Nephron progenitor cell (in vitro differentiated cells): ENCODE measurements at regions not wholly inside any gene's neighbourhood (a gene's known extent, or its start where the extent isn't known, plus 50 kb on each side); places are given as distances from the start of the nearest gene placed in this dataset.

Experiments used
- DNase-seq: peaks from one replicate; pipeline ENCODE4 v3.0.0; 2021
- H3K27ac Mint-ChIP-seq: 2 replicates; pipeline ENCODE4 v1.8.0; 2021; ENCODE audit warnings: mild to moderate bottlenecking, moderate library complexity, mixed read lengths
- H3K27me3 Mint-ChIP-seq: 2 replicates; pipeline ENCODE4 v1.8.0; 2021; ENCODE audit warnings: mild to moderate bottlenecking, low read depth, mixed read lengths; ENCODE audit not compliant: poor library complexity
- H3K36me3 Mint-ChIP-seq: 2 replicates; pipeline ENCODE4 v1.8.0; 2021; ENCODE audit warnings: low read depth, mixed read lengths
- H3K4me1 Mint-ChIP-seq: 2 replicates; pipeline ENCODE4 v1.8.0; 2021; ENCODE audit warnings: mixed read lengths
- H3K4me3 Mint-ChIP-seq: 2 replicates; pipeline ENCODE4 v1.8.0; 2021; ENCODE audit warnings: mild to moderate bottlenecking, moderate library complexity, mixed read lengths
- H3K9me3 Mint-ChIP-seq: 2 replicates; pipeline ENCODE4 v1.8.0; 2021; ENCODE audit warnings: mild to moderate bottlenecking, moderate library complexity, mixed read lengths
- CTCF ChIP-seq: fragments of 200-600 bp; sonication (generic); IDR thresholded peaks from 2 replicates; pipeline ENCODE4 v1.5.0; 2021; ENCODE audit warnings: antibody characterized with exemption

DNA sequence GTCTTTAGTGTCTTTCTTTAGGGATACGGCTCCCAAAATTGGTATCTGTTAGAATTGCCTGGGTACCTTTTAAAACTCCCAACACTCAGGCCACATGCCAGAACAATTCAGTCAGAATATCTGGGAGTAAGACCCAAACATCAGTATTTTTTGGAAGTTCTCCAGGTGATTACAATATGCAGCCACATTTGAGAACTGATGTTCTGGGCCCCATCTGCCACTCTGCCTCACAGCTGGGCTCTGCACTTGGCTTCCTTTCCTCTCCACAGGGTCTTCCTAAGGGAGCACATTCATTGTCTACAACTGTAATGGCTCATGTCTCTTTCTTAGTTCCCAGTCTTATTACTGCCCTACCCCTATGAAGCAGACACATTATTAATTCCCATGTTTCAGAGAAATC is 394.5 kb downstream of the MFSD1 start:
- Mint-ChIP-seq H3K27me3 (no peaks in the 10 kb centered on the region), H3K27ac (no peak overlapping the region), H3K4me3 (no peak overlapping the region), H3K4me1 (no peaks in the 10 kb centered on the region), H3K36me3 (no peaks in the 10 kb centered on the region), H3K9me3 (peaks cover 6% of the 10 kb centered on the region)
- TF ChIP-seq CTCF = no peak
- DNase-seq = no peak

GRCh38 chr3:159200176-159200575 is 398.3 kb downstream of the MFSD1 start:
- no peaks in the 10 kb centered on the region for H3K36me3 Mint-ChIP-seq
- H3K9me3 Mint-ChIP-seq = peaks cover 6% of the 10 kb centered on the region
- H3K27me3 Mint-ChIP-seq = peaks cover 4% of the 10 kb centered on the region
- no peak overlapping the region for H3K27ac Mint-ChIP-seq
- H3K4me3 Mint-ChIP-seq = no peak overlapping the region
- no peak for TF ChIP-seq CTCF
- H3K4me1 Mint-ChIP-seq = peaks cover 9% of the 10 kb centered on the region
- no peak for DNase-seq

GRCh38 chr3:159208050-159208449 is 406.2 kb downstream of the MFSD1 start:
- Mint-ChIP-seq H3K36me3 (no peaks in the 10 kb centered on the region), H3K27me3 (peaks cover 7% of the 10 kb centered on the region), H3K27ac (no peak overlapping the region), H3K4me3 (no peak overlapping the region), H3K9me3 (no peaks in the 10 kb centered on the region), H3K4me1 (peaks cover 7% of the 10 kb centered on the region)
- no peak for DNase-seq
- TF ChIP-seq CTCF = no peak

DNA sequence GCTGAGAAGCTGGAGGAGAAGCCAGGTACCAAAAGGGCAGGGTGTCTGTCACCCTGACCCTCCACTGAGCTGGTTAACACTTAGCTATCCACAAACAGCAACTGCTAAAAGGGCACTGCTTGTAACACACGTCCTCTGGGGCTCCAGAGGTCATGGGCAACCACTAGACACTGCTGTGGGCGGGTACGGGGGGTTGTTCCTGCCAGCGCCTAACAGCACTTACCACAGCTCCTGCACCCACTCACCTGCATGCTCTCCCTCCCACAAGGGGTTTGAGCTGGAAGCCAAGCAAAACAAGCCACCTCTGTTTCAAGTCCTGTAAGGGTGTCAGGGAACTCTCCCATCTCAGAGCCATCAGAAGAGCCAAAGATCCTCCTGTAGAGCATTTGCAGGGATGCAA is 407.6 kb downstream of the MFSD1 start:
- Mint-ChIP-seq H3K4me1 (no peaks in the 10 kb centered on the region), H3K9me3 (no peaks in the 10 kb centered on the region), H3K27ac (no peak overlapping the region), H3K27me3 (peaks cover 3% of the 10 kb centered on the region), H3K36me3 (no peaks in the 10 kb centered on the region), H3K4me3 (no peak overlapping the region)
- no peak for DNase-seq
- no peak for TF ChIP-seq CTCF

- Mint-ChIP-seq H3K4me3 (no peak overlapping the region), H3K9me3 (no peaks in the 10 kb centered on the region), H3K27ac (no peak overlapping the region), H3K27me3 (peaks cover 6% of the 10 kb centered on the region), H3K36me3 (no peaks in the 10 kb centered on the region), H3K4me1 (no peaks in the 10 kb centered on the region)
- DNase-seq = no peak
- no peak for TF ChIP-seq CTCF
Observed at GRCh38 chr3:159210336-159210735, 408.5 kb downstream of the MFSD1 start.

DNA sequence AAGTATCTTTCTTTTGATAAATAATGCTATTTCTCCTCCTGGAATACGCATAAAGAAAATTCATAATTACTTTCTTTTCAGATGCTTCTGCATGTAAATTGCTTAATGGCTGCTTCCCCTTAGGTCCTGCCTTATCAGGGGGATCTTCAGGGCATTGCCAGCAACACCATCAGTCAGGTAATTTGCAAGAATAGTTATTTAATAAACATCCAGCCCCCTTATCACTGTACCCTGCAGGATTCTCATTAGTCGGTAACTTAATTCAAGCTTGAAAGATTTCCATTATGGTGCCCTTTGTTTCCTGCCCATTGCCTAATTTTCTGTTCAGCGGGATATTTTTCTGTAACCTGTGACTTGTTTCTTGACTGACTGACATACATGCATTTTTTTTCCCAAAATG is 414.5 kb downstream of the MFSD1 start:
- Mint-ChIP-seq H3K4me1 (no peaks in the 10 kb centered on the region), H3K36me3 (no peaks in the 10 kb centered on the region), H3K27me3 (peaks cover 3% of the 10 kb centered on the region), H3K9me3 (no peaks in the 10 kb centered on the region), H3K27ac (no peak overlapping the region), H3K4me3 (no peak overlapping the region)
- no peak for DNase-seq
- TF ChIP-seq CTCF = no peak
